ENCODE measurements at regions not wholly inside any gene's neighbourhood (a gene's known extent, or its start where the extent isn't known, plus 50 kb on each side); places are given as distances from the start of the nearest gene placed in this dataset.

GRCh38 chr16:74218871-74219270 lies 77.7 kb upstream of the PSMD7 start:
- ChIA-PET CTCF (no interaction called here), POLR2A (no interaction called here)
- Histone ChIP-seq H3K9me3 (ENCODE audit: control insufficient read depth, insufficient read depth, low read depth, low read length) (no peaks in the 10 kb centered on the region), H3K4me3 (ENCODE audit: low read depth in 2 of 2, low read length in 2 of 2) (no peak overlapping the region), H3K27ac (ENCODE audit: low read length) (no peak overlapping the region), H3K4me1 (ENCODE audit: control insufficient read depth, insufficient read depth, low read length) (no peaks in the 10 kb centered on the region), H3K27me3 (ENCODE audit: control insufficient read depth, insufficient read depth, low read length) (no peaks in the 10 kb centered on the region), H3K36me3 (ENCODE audit: control insufficient read depth, insufficient read depth, low read length) (no peaks in the 10 kb centered on the region)
- intact Hi-C loops (cut with micrococcal nuclease; ENCODE audit: unreplicated experiment): no loop called here
- ATAC-seq (no peak), DNase-seq (ENCODE audit: low read depth, low spot score) (no peak)
- in situ Hi-C loops (cut with HindIII; ENCODE audit: low pct_unique_long_range_greater_than_20kb, low sequenced_read_pairs): no loop called here
- TF ChIP-seq TCF7L2 (IDR thresholded peaks at IDR 0.05; ENCODE audit: low read depth, low read length) (no peak), POLR2AphosphoS5 (IDR thresholded peaks at IDR 0.05; ENCODE audit: low read depth, low read length) (no peak), SIN3A (IDR thresholded peaks at IDR 0.05; ENCODE audit: borderline replicate concordance, insufficient read depth, low read depth, low read length) (no peak), REST (IDR thresholded peaks at IDR 0.05; ENCODE audit: insufficient read depth in 1 of 2, low read depth in 2 of 2, low read length in 1 of 2) (no peak), CTCF (IDR thresholded peaks at IDR 0.05) (no peak)
- no TSS peak for BruUV-seq (replicated peaks)

- no peaks in the 10 kb centered on the region for H3K9me3 ChIP-seq (ENCODE audit: control insufficient read depth, insufficient read depth, low read depth, low read length)
- intact Hi-C loops (cut with micrococcal nuclease; ENCODE audit: unreplicated experiment) (no loop called here), in situ Hi-C loops (cut with HindIII; ENCODE audit: low pct_unique_long_range_greater_than_20kb, low sequenced_read_pairs) (no loop called here)
- no peak for ATAC-seq
- H3K36me3 ChIP-seq (ENCODE audit: control insufficient read depth, insufficient read depth, low read length): no peaks in the 10 kb centered on the region
- no TSS peak for BruUV-seq (replicated peaks)
- ChIA-PET POLR2A (no interaction called here), CTCF (no interaction called here)
- no peaks in the 10 kb centered on the region for H3K4me1 ChIP-seq (ENCODE audit: control insufficient read depth, insufficient read depth, low read length)
- H3K4me3 ChIP-seq (ENCODE audit: low read depth in 2 of 2, low read length in 2 of 2): no peak overlapping the region
- no peak for DNase-seq (ENCODE audit: low read depth, low spot score)
- TF ChIP-seq SIN3A (IDR thresholded peaks at IDR 0.05; ENCODE audit: borderline replicate concordance, insufficient read depth, low read depth, low read length) (no peak), POLR2AphosphoS5 (IDR thresholded peaks at IDR 0.05; ENCODE audit: low read depth, low read length) (no peak), REST (IDR thresholded peaks at IDR 0.05; ENCODE audit: insufficient read depth in 1 of 2, low read depth in 2 of 2, low read length in 1 of 2) (no peak), CTCF (IDR thresholded peaks at IDR 0.05) (no peak), TCF7L2 (IDR thresholded peaks at IDR 0.05; ENCODE audit: low read depth, low read length) (no peak)
- H3K27ac ChIP-seq (ENCODE audit: low read length): no peak overlapping the region
- no peaks in the 10 kb centered on the region for H3K27me3 ChIP-seq (ENCODE audit: control insufficient read depth, insufficient read depth, low read length)
These were observed 80.3 kb upstream of the PSMD7 start for GRCh38 chr16:74216319-74216718.

Measured in Panc1 (cell line).